Ascending aorta (tissue), 2 donors: ENCODE measurements at regions not wholly inside any gene's neighbourhood (a gene's known extent, or its start where the extent isn't known, plus 50 kb on each side); places are given as distances from the start of the nearest gene placed in this dataset.

ENCODE experiments used
- DNase-seq, 2 donors: peaks; one replicate each; pipeline ENCODE4 v3.0.0-alpha.2; 2019; ENCODE audit warnings: low spot score in 2 of 2
- H3K27ac ChIP-seq, 2 donors: fragments of 200-600 bp; sonication (generic); one replicate each; pipeline ENCODE4 v1.5.1; 2016 to 2017; ENCODE audit warnings: mild to moderate bottlenecking in 1 of 2
- H3K27me3 ChIP-seq: fragments of 200-600 bp; sonication (generic); one replicate; pipeline ENCODE4 v1.5.1; 2017
- H3K36me3 ChIP-seq, 2 donors: fragments of 200-600 bp; sonication (generic); one replicate each; pipeline ENCODE4 v1.5.1; 2016
- H3K4me1 ChIP-seq, 2 donors: fragments of 200-600 bp; sonication (generic); one replicate each; pipeline ENCODE4 v1.5.1; 2016 to 2017; ENCODE audit warnings: mild to moderate bottlenecking in 1 of 2
- H3K4me3 ChIP-seq, 2 donors: fragments of 200-600 bp; sonication (generic); one replicate each; pipeline ENCODE4 v1.5.1; 2016 to 2017; ENCODE audit warnings: mild to moderate bottlenecking in 1 of 2
- H3K9me3 ChIP-seq, 2 donors: fragments of 200-600 bp; sonication (generic); one replicate each; pipeline ENCODE4 v1.5.1; 2016
- intact Hi-C: fragments of 100-400 bp; cut with DNase I; formaldehyde crosslinking; loops from one replicate; pipeline ENCODE4 v1.15.1; 2023
- TF ChIP-seq, protein P1 (sequence below), 3 experiments: fragments of 200-600 bp in 2 of 3; fragments of 450-650 bp in 1 of 3; sonication (generic) in 2 of 3; IDR thresholded peaks; one replicate each; pipeline ENCODE4 v1.5.1; 2016 to 2019; ENCODE audit warnings: antibody characterized with exemption in 3 of 3, mild to moderate bottlenecking in 1 of 3, moderate library complexity in 1 of 3

DNA sequence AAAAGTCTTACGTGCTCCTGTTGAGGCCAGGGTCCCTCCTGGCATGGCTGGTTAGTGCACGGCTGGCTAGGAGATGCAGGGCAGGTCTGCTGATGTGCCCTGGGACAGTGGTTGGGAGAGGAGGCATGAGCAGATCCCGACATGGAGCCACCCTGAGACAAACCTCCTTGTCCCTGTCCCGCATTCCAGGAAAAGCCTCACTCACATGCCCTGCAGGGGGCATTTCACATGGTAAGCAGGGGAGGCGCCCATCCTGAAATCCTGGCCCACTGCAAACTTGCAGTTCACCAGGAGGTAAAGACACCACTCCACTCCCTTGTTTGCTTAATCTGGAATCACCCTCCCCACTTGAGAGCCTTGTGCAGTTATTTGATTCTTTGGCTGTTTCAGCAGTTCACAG, 116.7 kb upstream of the SLC24A3 start:
- H3K4me1 ChIP-seq, result no peaks in the 10 kb centered on the region
- H3K36me3 ChIP-seq, result no peaks in the 10 kb centered on the region
- no peak for DNase-seq
- no peaks in the 10 kb centered on the region for H3K9me3 ChIP-seq
- H3K27me3 ChIP-seq, result no peaks in the 10 kb centered on the region
- intact Hi-C loops, result no loop called here
- TF ChIP-seq, protein P1, sequence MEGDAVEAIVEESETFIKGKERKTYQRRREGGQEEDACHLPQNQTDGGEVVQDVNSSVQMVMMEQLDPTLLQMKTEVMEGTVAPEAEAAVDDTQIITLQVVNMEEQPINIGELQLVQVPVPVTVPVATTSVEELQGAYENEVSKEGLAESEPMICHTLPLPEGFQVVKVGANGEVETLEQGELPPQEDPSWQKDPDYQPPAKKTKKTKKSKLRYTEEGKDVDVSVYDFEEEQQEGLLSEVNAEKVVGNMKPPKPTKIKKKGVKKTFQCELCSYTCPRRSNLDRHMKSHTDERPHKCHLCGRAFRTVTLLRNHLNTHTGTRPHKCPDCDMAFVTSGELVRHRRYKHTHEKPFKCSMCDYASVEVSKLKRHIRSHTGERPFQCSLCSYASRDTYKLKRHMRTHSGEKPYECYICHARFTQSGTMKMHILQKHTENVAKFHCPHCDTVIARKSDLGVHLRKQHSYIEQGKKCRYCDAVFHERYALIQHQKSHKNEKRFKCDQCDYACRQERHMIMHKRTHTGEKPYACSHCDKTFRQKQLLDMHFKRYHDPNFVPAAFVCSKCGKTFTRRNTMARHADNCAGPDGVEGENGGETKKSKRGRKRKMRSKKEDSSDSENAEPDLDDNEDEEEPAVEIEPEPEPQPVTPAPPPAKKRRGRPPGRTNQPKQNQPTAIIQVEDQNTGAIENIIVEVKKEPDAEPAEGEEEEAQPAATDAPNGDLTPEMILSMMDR (IDR thresholded peaks at IDR 0.05), result no peak
- H3K27ac ChIP-seq, result no peak overlapping the region
- no peak overlapping the region for H3K4me3 ChIP-seq

DNA sequence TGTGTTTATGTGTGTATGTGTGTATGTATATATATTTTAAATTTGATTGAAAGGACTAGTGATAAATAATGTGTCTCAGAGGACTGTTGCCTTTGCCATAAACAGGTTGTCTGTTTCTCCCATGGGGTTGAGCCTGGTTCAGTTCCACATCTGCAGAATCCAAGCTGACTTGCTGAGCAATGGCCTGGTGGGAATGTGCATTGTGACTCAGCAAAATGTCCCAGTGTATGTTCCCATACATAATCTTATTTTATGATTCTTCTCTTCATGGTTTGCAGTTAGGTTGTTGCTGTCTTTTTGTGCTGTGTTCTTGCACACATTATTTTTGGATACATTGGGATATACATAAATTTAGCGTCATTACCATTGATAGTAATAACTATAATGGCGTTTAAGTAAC, 115.6 kb upstream of the SLC24A3 start:
- Histone ChIP-seq H3K9me3 (no peaks in the 10 kb centered on the region), H3K27ac (no peak overlapping the region), H3K27me3 (no peaks in the 10 kb centered on the region), H3K4me1 (no peaks in the 10 kb centered on the region), H3K36me3 (no peaks in the 10 kb centered on the region), H3K4me3 (no peak overlapping the region)
- TF ChIP-seq, protein P1 (IDR thresholded peaks at IDR 0.05), result no peak
- intact Hi-C loops, result no loop called here
- no peak for DNase-seq

DNA sequence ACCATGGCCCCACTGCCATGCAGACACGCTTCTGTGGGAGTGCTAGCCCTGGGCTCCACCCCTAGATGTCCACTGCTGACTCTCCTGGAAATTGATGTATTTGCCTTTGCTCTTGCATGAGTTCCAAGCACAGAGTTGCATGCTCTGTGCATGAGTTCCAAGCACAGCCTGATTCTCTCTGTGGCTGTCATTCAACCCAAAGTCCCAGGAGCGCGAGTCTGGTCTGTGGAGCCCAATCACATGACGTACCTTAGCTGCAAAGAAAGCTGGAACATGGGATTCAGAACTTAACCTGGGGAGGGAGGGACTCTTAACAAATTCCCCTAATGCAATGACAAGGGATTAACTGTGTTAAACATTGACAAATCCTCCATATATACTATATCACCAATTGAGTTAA, 114.3 kb upstream of the SLC24A3 start:
- H3K36me3 ChIP-seq, result no peaks in the 10 kb centered on the region
- intact Hi-C loops, result no loop called here
- H3K9me3 ChIP-seq, result no peaks in the 10 kb centered on the region
- no peaks in the 10 kb centered on the region for H3K4me1 ChIP-seq
- no peak overlapping the region for H3K4me3 ChIP-seq
- TF ChIP-seq, protein P1 (IDR thresholded peaks at IDR 0.05), result no peak
- no peaks in the 10 kb centered on the region for H3K27me3 ChIP-seq
- no peak for DNase-seq
- no peak overlapping the region for H3K27ac ChIP-seq

DNA sequence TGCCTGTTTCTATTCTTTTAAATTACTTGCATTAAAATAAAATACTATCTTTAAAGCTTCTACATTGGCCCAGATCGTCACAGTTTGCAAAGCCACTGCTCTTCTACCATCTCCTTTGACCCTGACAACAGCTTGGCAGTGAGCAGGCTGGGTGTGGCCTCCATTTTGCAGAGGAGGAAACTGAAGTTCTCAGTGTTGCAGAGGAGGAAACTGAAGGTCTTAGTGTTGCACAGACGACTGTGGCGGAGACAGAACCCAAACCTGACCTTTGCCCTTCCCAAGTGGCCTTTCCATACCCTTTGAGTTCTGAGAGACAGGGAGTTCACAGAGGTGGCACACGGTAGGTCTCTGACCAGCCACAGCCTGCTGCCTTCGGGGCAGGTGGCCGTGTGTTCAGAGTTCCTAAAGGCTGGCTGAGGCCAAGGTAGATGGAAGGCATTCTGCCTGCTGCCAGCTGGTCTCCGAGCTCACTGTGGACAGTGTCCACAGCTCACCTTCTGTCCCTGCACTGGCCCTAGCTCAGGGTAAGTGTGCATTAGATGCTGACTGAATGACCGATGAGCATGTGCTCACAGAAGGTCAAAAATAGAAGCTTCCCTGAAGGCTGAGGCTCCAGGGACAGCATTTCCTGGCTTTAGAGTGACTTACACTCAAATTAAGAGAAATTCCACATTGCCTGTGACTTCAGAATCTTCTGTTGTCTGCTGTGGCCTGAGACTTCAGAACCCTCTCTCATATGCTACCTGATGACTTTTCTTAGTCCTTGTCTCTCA, 113.5 kb upstream of the SLC24A3 start:
- Histone ChIP-seq H3K36me3 (no peaks in the 10 kb centered on the region), H3K27ac (no peak overlapping the region), H3K27me3 (no peaks in the 10 kb centered on the region), H3K9me3 (no peaks in the 10 kb centered on the region), H3K4me3 (no peak overlapping the region), H3K4me1 (no peaks in the 10 kb centered on the region)
- intact Hi-C loops, result no loop called here
- TF ChIP-seq, protein P1 (IDR thresholded peaks at IDR 0.05), result no peak
- DNase-seq, result no peak

DNA sequence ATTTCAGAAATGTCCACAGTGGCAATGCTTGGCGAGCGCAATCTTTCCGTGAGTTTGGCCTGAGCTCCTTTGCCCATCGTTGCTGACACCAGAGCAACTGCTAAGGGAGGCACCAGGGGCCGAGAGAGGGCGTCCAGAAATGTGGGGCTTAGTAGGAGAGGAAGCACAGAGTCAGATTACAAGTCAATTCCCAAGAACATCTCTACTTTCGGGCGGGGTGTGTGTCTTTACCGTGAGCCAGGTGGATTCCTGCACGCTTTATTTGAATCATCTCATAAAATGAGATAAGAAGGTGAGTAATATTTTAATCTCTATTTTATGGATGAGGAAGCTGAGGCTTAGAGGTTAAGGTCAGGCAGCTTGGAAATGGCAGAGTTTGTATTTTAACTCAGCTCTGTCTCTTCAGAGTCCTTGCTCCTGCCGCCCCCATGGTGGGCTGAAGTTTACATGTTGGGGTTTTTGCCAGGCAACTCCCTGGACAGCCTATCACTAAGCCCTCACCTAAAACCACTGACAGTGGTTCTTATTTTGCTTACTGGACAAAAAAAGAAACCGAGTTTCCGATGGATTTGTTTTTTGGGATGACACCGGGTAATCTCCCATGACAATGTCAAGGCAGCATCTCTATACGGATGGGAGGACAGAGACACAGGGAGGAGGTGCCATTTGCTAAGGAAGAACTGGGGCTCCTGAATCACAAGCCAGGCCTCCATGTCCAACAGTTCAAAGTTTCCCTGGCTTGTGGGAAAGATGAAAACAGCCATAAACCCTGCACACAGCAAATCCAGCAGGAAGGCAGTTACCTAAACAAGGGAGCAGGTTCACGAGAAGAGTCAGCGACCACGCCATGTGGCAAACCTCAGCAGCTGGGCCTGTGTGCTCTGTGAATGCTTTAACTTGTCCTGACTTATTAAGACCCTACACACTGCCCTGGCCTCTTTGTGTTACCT, 112.6 kb upstream of the SLC24A3 start:
- no peaks in the 10 kb centered on the region for H3K36me3 ChIP-seq
- TF ChIP-seq, protein P1 (IDR thresholded peaks at IDR 0.05), result no peak
- no peaks in the 10 kb centered on the region for H3K4me1 ChIP-seq
- H3K9me3 ChIP-seq, result no peaks in the 10 kb centered on the region
- no peak for DNase-seq
- no peaks in the 10 kb centered on the region for H3K27me3 ChIP-seq
- intact Hi-C loops, result no loop called here
- H3K4me3 ChIP-seq, result no peak overlapping the region
- H3K27ac ChIP-seq, result no peak overlapping the region
